Ascending aorta (tissue), 2 donors: ENCODE measurements at regions not wholly inside any gene's neighbourhood (a gene's known extent, or its start where the extent isn't known, plus 50 kb on each side); places are given as distances from the start of the nearest gene placed in this dataset.
A peak's percentile ranks its signal among the peaks of the same experiment; 100 is the strongest.

Source experiments
- DNase-seq, 2 donors: peaks; one replicate each; pipeline ENCODE4 v3.0.0-alpha.2; 2019; ENCODE audit warnings: low spot score in 2 of 2
- H3K27ac ChIP-seq, 2 donors: fragments of 200-600 bp; sonication (generic); one replicate each; pipeline ENCODE4 v1.5.1; 2016 to 2017; ENCODE audit warnings: mild to moderate bottlenecking in 1 of 2
- H3K27me3 ChIP-seq: fragments of 200-600 bp; sonication (generic); one replicate; pipeline ENCODE4 v1.5.1; 2017
- H3K36me3 ChIP-seq, 2 donors: fragments of 200-600 bp; sonication (generic); one replicate each; pipeline ENCODE4 v1.5.1; 2016
- H3K4me1 ChIP-seq, 2 donors: fragments of 200-600 bp; sonication (generic); one replicate each; pipeline ENCODE4 v1.5.1; 2016 to 2017; ENCODE audit warnings: mild to moderate bottlenecking in 1 of 2
- H3K4me3 ChIP-seq, 2 donors: fragments of 200-600 bp; sonication (generic); one replicate each; pipeline ENCODE4 v1.5.1; 2016 to 2017; ENCODE audit warnings: mild to moderate bottlenecking in 1 of 2
- H3K9me3 ChIP-seq, 2 donors: fragments of 200-600 bp; sonication (generic); one replicate each; pipeline ENCODE4 v1.5.1; 2016
- intact Hi-C: fragments of 100-400 bp; cut with DNase I; formaldehyde crosslinking; loops from one replicate; pipeline ENCODE4 v1.15.1; 2023
- TF ChIP-seq, protein P1 (sequence below), 3 experiments: fragments of 200-600 bp in 2 of 3; fragments of 450-650 bp in 1 of 3; sonication (generic) in 2 of 3; IDR thresholded peaks; one replicate each; pipeline ENCODE4 v1.5.1; 2016 to 2019; ENCODE audit warnings: antibody characterized with exemption in 3 of 3, mild to moderate bottlenecking in 1 of 3, moderate library complexity in 1 of 3

GRCh38 chr5:123754908-123755307, 242.9 kb downstream of the CSNK1G3 start:
- H3K27ac ChIP-seq: peak overlapping the region in 1 of 2 donors; percentile 10

DNA sequence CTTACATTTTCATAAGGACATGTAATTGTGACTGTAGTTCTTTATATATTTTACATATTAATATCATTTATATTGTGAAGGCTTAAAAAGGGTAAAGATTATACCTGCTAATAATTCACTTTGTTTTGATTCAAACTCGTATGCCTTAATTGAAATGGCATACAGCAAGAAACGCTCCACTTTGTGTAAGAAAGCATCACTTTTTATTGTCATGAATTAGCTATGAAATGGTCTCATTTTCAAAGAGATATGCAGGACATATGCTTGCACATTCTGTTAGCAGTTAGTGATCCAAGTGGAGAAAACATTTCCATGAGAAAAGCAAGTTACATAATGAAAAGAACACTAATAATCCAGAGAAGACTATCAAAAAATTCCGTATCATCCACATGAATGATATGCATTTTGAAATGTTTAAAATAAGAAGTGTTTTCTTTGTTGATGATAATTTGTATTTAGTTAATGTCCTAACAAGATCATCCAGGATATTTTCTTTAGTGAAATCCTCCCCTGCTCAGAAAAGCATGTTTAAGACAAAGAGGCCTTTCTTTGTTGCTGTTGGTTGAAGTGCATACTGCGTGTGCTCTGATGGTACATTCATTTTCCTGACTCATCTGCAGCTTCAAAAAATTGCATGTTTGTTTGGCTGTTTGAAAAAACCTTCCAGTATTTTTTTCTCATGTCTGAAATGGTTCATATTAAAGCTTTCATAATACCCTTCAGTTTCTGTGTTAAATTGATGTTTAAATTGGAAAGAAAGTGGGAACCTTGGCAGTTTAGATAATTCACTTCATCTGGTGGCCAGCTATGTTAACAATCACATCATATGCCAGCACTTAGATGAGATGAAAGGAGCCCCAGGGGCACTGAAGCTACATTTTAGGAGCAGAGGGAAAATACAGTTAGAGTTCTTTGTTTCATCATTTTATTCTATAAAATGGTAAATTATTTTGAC, 242.2 kb downstream of the CSNK1G3 start:
- peak overlapping the region in 1 of 2 donors; percentile 10 for H3K27ac ChIP-seq
- no peaks in the 10 kb centered on the region for H3K36me3 ChIP-seq
- H3K4me1 ChIP-seq: peaks cover 0 to 10% of the 10 kb centered on the region in 2 donors
- H3K4me3 ChIP-seq: no peak overlapping the region
- TF ChIP-seq, protein P1, sequence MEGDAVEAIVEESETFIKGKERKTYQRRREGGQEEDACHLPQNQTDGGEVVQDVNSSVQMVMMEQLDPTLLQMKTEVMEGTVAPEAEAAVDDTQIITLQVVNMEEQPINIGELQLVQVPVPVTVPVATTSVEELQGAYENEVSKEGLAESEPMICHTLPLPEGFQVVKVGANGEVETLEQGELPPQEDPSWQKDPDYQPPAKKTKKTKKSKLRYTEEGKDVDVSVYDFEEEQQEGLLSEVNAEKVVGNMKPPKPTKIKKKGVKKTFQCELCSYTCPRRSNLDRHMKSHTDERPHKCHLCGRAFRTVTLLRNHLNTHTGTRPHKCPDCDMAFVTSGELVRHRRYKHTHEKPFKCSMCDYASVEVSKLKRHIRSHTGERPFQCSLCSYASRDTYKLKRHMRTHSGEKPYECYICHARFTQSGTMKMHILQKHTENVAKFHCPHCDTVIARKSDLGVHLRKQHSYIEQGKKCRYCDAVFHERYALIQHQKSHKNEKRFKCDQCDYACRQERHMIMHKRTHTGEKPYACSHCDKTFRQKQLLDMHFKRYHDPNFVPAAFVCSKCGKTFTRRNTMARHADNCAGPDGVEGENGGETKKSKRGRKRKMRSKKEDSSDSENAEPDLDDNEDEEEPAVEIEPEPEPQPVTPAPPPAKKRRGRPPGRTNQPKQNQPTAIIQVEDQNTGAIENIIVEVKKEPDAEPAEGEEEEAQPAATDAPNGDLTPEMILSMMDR (IDR thresholded peaks at IDR 0.05): no peak
- peaks cover 0 to 3% of the 10 kb centered on the region in 2 donors for H3K9me3 ChIP-seq
- intact Hi-C loops: no loop called here
- no peaks in the 10 kb centered on the region for H3K27me3 ChIP-seq
- DNase-seq: no peak

More at GRCh38 chr5:123754908-123755307, 242.9 kb downstream of the CSNK1G3 start:
- H3K36me3 ChIP-seq: no peaks in the 10 kb centered on the region
- no peak for DNase-seq
- peak overlapping the region in 1 of 2 donors; percentile 11 for H3K4me3 ChIP-seq
- intact Hi-C loops: no loop called here
- TF ChIP-seq, protein P1 (IDR thresholded peaks at IDR 0.05): no peak
- no peaks in the 10 kb centered on the region for H3K27me3 ChIP-seq
- peaks cover 0 to 4% of the 10 kb centered on the region in 2 donors for H3K9me3 ChIP-seq
- peaks cover 0 to 10% of the 10 kb centered on the region in 2 donors for H3K4me1 ChIP-seq

GRCh38 chr5:123753180-123753936, 241.4 kb downstream of the CSNK1G3 start:
- H3K9me3 ChIP-seq: no peaks in the 10 kb centered on the region
- H3K36me3 ChIP-seq: no peaks in the 10 kb centered on the region
- no peak for DNase-seq
- H3K27ac ChIP-seq: peak overlapping the region in 1 of 2 donors; percentile 74
- no peaks in the 10 kb centered on the region for H3K27me3 ChIP-seq
- H3K4me3 ChIP-seq: no peak overlapping the region
- TF ChIP-seq, protein P1 (IDR thresholded peaks at IDR 0.05): no peak
- intact Hi-C loops: no loop called here
- H3K4me1 ChIP-seq: peaks cover 0 to 10% of the 10 kb centered on the region in 2 donors

- intact Hi-C loops: no loop called here
- no peaks in the 10 kb centered on the region for H3K36me3 ChIP-seq
- DNase-seq: no peak
- H3K4me3 ChIP-seq: no peak overlapping the region
- peaks cover 0 to 10% of the 10 kb centered on the region in 2 donors for H3K4me1 ChIP-seq
- no peaks in the 10 kb centered on the region for H3K9me3 ChIP-seq
- TF ChIP-seq, protein P1 (IDR thresholded peaks at IDR 0.05): no peak
- peak overlapping the region; percentile 57 to 74 for H3K27ac ChIP-seq
- H3K27me3 ChIP-seq: no peaks in the 10 kb centered on the region
Observed at GRCh38 chr5:123752552-123753179, 240.7 kb downstream of the CSNK1G3 start.

DNA sequence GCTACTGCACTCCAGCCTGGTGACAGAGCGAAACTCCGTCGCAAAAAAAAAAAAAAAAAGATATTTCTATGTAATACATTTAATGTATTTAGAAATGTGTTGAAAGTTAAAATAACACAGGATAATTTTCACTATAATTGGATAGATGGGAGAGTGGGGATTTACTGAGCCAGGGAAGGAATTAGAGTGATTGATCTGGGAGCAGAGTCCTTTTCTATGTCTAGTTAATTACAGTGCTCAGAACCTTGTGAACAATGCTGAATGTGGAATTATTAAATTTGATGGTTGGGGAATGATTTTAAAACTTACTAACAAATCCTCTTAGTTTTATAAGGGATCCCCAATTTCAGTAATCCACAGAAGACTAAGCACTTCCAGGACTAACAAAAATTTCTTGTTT, 239.7 kb downstream of the CSNK1G3 start:
- H3K27ac ChIP-seq: no peak overlapping the region
- peaks cover 0 to 10% of the 10 kb centered on the region in 2 donors for H3K4me1 ChIP-seq
- TF ChIP-seq, protein P1 (IDR thresholded peaks at IDR 0.05): no peak
- no peak for DNase-seq
- no peaks in the 10 kb centered on the region for H3K9me3 ChIP-seq
- no peak overlapping the region for H3K4me3 ChIP-seq
- H3K36me3 ChIP-seq: no peaks in the 10 kb centered on the region
- no peaks in the 10 kb centered on the region for H3K27me3 ChIP-seq
- intact Hi-C loops: no loop called here
